ENCODE measurements at regions not wholly inside any gene's neighbourhood (a gene's known extent, or its start where the extent isn't known, plus 50 kb on each side); places are given as distances from the start of the nearest gene placed in this dataset.

DNA sequence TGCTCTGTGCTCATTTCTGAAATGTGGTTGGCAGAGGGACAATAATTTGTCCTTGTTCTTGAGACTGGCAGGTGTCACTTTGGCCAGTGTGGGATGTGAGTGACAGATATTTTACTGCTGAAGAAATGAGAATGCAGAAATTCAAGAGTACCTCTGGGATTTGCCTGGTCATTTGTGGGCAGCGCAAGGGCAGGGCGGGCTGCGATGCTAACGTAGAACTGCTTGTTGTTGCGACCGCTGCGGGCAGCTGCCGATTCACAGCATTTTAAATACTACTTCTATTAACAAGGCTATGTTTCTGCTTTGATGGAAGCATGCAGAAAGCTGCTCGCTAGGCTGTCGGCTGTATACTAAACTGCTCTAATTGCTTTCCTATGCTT is 268.6 kb downstream of the FIGN start:
- TF ChIP-seq, protein P1, sequence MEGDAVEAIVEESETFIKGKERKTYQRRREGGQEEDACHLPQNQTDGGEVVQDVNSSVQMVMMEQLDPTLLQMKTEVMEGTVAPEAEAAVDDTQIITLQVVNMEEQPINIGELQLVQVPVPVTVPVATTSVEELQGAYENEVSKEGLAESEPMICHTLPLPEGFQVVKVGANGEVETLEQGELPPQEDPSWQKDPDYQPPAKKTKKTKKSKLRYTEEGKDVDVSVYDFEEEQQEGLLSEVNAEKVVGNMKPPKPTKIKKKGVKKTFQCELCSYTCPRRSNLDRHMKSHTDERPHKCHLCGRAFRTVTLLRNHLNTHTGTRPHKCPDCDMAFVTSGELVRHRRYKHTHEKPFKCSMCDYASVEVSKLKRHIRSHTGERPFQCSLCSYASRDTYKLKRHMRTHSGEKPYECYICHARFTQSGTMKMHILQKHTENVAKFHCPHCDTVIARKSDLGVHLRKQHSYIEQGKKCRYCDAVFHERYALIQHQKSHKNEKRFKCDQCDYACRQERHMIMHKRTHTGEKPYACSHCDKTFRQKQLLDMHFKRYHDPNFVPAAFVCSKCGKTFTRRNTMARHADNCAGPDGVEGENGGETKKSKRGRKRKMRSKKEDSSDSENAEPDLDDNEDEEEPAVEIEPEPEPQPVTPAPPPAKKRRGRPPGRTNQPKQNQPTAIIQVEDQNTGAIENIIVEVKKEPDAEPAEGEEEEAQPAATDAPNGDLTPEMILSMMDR (IDR thresholded peaks at IDR 0.05) = no peak
- TF ChIP-seq POLR2A (IDR thresholded peaks at IDR 0.05) = no peak

Data from esophagus squamous epithelium (tissue), 4 donors.